Activated T-helper 17 cell treated with anti-CD3 and anti-CD28 coated beads, Interleukin-2, amount 50 U/mL, for 72 hours (primary cell): ENCODE measurements at regions not wholly inside any gene's neighbourhood (a gene's known extent, or its start where the extent isn't known, plus 50 kb on each side); places are given as distances from the start of the nearest gene placed in this dataset.

Experiments
- ATAC-seq: fragments of 150-1000 bp; cut with Tn5 transposase; replicated peaks from 2 replicates; pipeline ENCODE4 v1.10.0; 2021; ENCODE audit warnings: mild to moderate bottlenecking, moderate library complexity
- H3K27ac Mint-ChIP-seq: one replicate; pipeline ENCODE4 v1.8.0; 2022; ENCODE audit warnings: mixed read lengths
- H3K27me3 Mint-ChIP-seq: one replicate; pipeline ENCODE4 v1.8.0; 2022; ENCODE audit warnings: mixed read lengths
- H3K36me3 Mint-ChIP-seq: one replicate; pipeline ENCODE4 v1.8.0; 2022; ENCODE audit warnings: low read depth, mild to moderate bottlenecking, mixed read lengths
- H3K4me1 Mint-ChIP-seq: one replicate; pipeline ENCODE4 v1.8.0; 2022; ENCODE audit warnings: mixed read lengths
- H3K4me3 Mint-ChIP-seq: one replicate; pipeline ENCODE4 v1.8.0; 2022; ENCODE audit warnings: mild to moderate bottlenecking, mixed read lengths
- H3K9me3 Mint-ChIP-seq: one replicate; pipeline ENCODE4 v1.8.0; 2022; ENCODE audit warnings: mixed read lengths

- no peak overlapping the region for H3K4me3 Mint-ChIP-seq
- ATAC-seq = no peak
- H3K9me3 Mint-ChIP-seq = no peaks in the 10 kb centered on the region
- H3K36me3 Mint-ChIP-seq = no peaks in the 10 kb centered on the region
- H3K27me3 Mint-ChIP-seq = no peaks in the 10 kb centered on the region
- no peaks in the 10 kb centered on the region for H3K4me1 Mint-ChIP-seq
- H3K27ac Mint-ChIP-seq = no peak overlapping the region
These were observed 144.1 kb upstream of the BTG1 start for GRCh38 chr12:92289629-92290349.

- Mint-ChIP-seq H3K27ac (no peak overlapping the region), H3K4me1 (no peaks in the 10 kb centered on the region), H3K27me3 (no peaks in the 10 kb centered on the region), H3K36me3 (no peaks in the 10 kb centered on the region), H3K4me3 (no peak overlapping the region), H3K9me3 (no peaks in the 10 kb centered on the region)
- ATAC-seq = no peak
These were observed 142.9 kb upstream of the BTG1 start for GRCh38 chr12:92288561-92288960.

GRCh38 chr12:92278378-92278828, 132.8 kb upstream of the BTG1 start:
- Mint-ChIP-seq H3K27me3 (no peaks in the 10 kb centered on the region), H3K36me3 (no peaks in the 10 kb centered on the region), H3K4me3 (peak overlapping the region; percentile 51), H3K4me1 (peaks cover 7% of the 10 kb centered on the region), H3K9me3 (no peaks in the 10 kb centered on the region), H3K27ac (peak overlapping the region; percentile 68)
- ATAC-seq = peak; percentile 52

- H3K27ac Mint-ChIP-seq = peak overlapping the region; percentile 68
- no peaks in the 10 kb centered on the region for H3K36me3 Mint-ChIP-seq
- H3K9me3 Mint-ChIP-seq = no peaks in the 10 kb centered on the region
- peak overlapping the region; percentile 51 for H3K4me3 Mint-ChIP-seq
- H3K27me3 Mint-ChIP-seq = no peaks in the 10 kb centered on the region
- peaks cover 7% of the 10 kb centered on the region for H3K4me1 Mint-ChIP-seq
- no peak for ATAC-seq
These were observed 132.1 kb upstream of the BTG1 start for GRCh38 chr12:92277795-92278194.

- ATAC-seq = no peak
- Mint-ChIP-seq H3K36me3 (no peaks in the 10 kb centered on the region), H3K27ac (no peak overlapping the region), H3K4me1 (peaks cover 7% of the 10 kb centered on the region), H3K27me3 (no peaks in the 10 kb centered on the region), H3K4me3 (no peak overlapping the region), H3K9me3 (no peaks in the 10 kb centered on the region)
These were observed 130.6 kb upstream of the BTG1 start for GRCh38 chr12:92276276-92276675.

- H3K9me3 Mint-ChIP-seq = peaks cover 6% of the 10 kb centered on the region
- H3K4me1 Mint-ChIP-seq = peaks cover 7% of the 10 kb centered on the region
- no peak overlapping the region for H3K4me3 Mint-ChIP-seq
- H3K36me3 Mint-ChIP-seq = no peaks in the 10 kb centered on the region
- no peaks in the 10 kb centered on the region for H3K27me3 Mint-ChIP-seq
- no peak overlapping the region for H3K27ac Mint-ChIP-seq
- ATAC-seq = no peak
These were observed 130.0 kb upstream of the BTG1 start for GRCh38 chr12:92275443-92276154.

- ATAC-seq = no peak
- Mint-ChIP-seq H3K27ac (no peak overlapping the region), H3K9me3 (peaks cover 9% of the 10 kb centered on the region), H3K4me1 (peaks cover 3% of the 10 kb centered on the region), H3K27me3 (no peaks in the 10 kb centered on the region), H3K4me3 (no peak overlapping the region), H3K36me3 (no peaks in the 10 kb centered on the region)
These were observed 127.4 kb upstream of the BTG1 start for GRCh38 chr12:92273076-92273475.

GRCh38 chr12:92272061-92272964, 126.7 kb upstream of the BTG1 start:
- Mint-ChIP-seq H3K9me3 (peaks cover 9% of the 10 kb centered on the region), H3K4me1 (no peaks in the 10 kb centered on the region), H3K27me3 (no peaks in the 10 kb centered on the region), H3K4me3 (no peak overlapping the region), H3K27ac (no peak overlapping the region), H3K36me3 (no peaks in the 10 kb centered on the region)
- ATAC-seq = no peak

GRCh38 chr12:92271341-92271740, 125.7 kb upstream of the BTG1 start:
- Mint-ChIP-seq H3K9me3 (peaks cover 9% of the 10 kb centered on the region), H3K27me3 (no peaks in the 10 kb centered on the region), H3K36me3 (no peaks in the 10 kb centered on the region), H3K4me3 (no peak overlapping the region), H3K4me1 (no peaks in the 10 kb centered on the region), H3K27ac (no peak overlapping the region)
- no peak for ATAC-seq

GRCh38 chr12:92270521-92270920, 124.9 kb upstream of the BTG1 start:
- H3K4me1 Mint-ChIP-seq = no peaks in the 10 kb centered on the region
- no peak overlapping the region for H3K4me3 Mint-ChIP-seq
- no peak for ATAC-seq
- H3K9me3 Mint-ChIP-seq = peaks cover 9% of the 10 kb centered on the region
- no peak overlapping the region for H3K27ac Mint-ChIP-seq
- no peaks in the 10 kb centered on the region for H3K36me3 Mint-ChIP-seq
- no peaks in the 10 kb centered on the region for H3K27me3 Mint-ChIP-seq

- H3K4me1 Mint-ChIP-seq = no peaks in the 10 kb centered on the region
- no peak for ATAC-seq
- H3K36me3 Mint-ChIP-seq = no peaks in the 10 kb centered on the region
- no peaks in the 10 kb centered on the region for H3K27me3 Mint-ChIP-seq
- peaks cover 9% of the 10 kb centered on the region for H3K9me3 Mint-ChIP-seq
- no peak overlapping the region for H3K4me3 Mint-ChIP-seq
- no peak overlapping the region for H3K27ac Mint-ChIP-seq
These were observed 123.3 kb upstream of the BTG1 start for GRCh38 chr12:92268946-92269345.

GRCh38 chr12:92261692-92262091, 116.0 kb upstream of the BTG1 start:
- no peaks in the 10 kb centered on the region for H3K27me3 Mint-ChIP-seq
- H3K27ac Mint-ChIP-seq = no peak overlapping the region
- no peak for ATAC-seq
- no peaks in the 10 kb centered on the region for H3K36me3 Mint-ChIP-seq
- no peak overlapping the region for H3K4me3 Mint-ChIP-seq
- H3K9me3 Mint-ChIP-seq = no peaks in the 10 kb centered on the region
- H3K4me1 Mint-ChIP-seq = peaks cover 7% of the 10 kb centered on the region

GRCh38 chr12:92261071-92261470, 115.4 kb upstream of the BTG1 start:
- H3K9me3 Mint-ChIP-seq = no peaks in the 10 kb centered on the region
- H3K27me3 Mint-ChIP-seq = no peaks in the 10 kb centered on the region
- no peak overlapping the region for H3K27ac Mint-ChIP-seq
- peaks cover 7% of the 10 kb centered on the region for H3K4me1 Mint-ChIP-seq
- H3K4me3 Mint-ChIP-seq = no peak overlapping the region
- no peak for ATAC-seq
- no peaks in the 10 kb centered on the region for H3K36me3 Mint-ChIP-seq

GRCh38 chr12:92259696-92260251, 114.1 kb upstream of the BTG1 start:
- H3K4me1 Mint-ChIP-seq = peaks cover 7% of the 10 kb centered on the region
- no peaks in the 10 kb centered on the region for H3K27me3 Mint-ChIP-seq
- no peaks in the 10 kb centered on the region for H3K36me3 Mint-ChIP-seq
- no peaks in the 10 kb centered on the region for H3K9me3 Mint-ChIP-seq
- H3K4me3 Mint-ChIP-seq = peak overlapping the region; percentile 19
- no peak for ATAC-seq
- H3K27ac Mint-ChIP-seq = peak overlapping the region; percentile 52
